ENCODE measurements at regions not wholly inside any gene's neighbourhood (a gene's known extent, or its start where the extent isn't known, plus 50 kb on each side); places are given as distances from the start of the nearest gene placed in this dataset.

GRCh38 chr2:217475791-217476190 is 527.0 kb downstream of the TNS1 start:
- TF ChIP-seq CTCF (IDR thresholded peaks at IDR 0.05; ENCODE audit: low read depth, low read length) (no peak), POLR2A (IDR thresholded peaks at IDR 0.05; ENCODE audit: extremely low read depth, insufficient read length) (no peak), MYC (IDR thresholded peaks at IDR 0.05; ENCODE audit: low read depth, low read length) (no peak)
- TF ChIP-seq, protein P1, sequence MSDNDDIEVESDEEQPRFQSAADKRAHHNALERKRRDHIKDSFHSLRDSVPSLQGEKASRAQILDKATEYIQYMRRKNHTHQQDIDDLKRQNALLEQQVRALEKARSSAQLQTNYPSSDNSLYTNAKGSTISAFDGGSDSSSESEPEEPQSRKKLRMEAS (IDR thresholded peaks at IDR 0.05; ENCODE audit: low read depth, low read length) = no peak

Data from NB4 (cell line).